ENCODE measurements at regions not wholly inside any gene's neighbourhood (a gene's known extent, or its start where the extent isn't known, plus 50 kb on each side); places are given as distances from the start of the nearest gene placed in this dataset.

DNA sequence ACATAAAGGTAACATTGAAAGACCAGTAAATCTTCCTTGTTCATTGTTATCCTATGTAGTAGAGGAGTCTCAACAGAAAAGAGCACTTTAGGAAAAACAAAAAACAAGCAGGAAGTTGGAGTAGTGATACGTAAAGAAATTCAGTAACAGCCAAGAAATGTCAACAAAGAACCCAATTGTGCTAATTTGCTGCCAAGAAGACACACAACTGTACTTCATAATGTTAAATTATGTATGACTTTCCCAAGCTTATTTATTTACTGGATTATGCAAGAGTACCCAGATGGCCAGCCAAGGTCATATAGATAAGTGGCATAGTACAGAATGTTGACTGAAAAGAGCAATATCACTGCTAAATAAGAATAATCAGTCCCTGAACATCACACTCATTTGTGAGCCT lies 264.7 kb upstream of the CCDC179 start:
- Histone ChIP-seq H3K4me1 (ENCODE audit: control insufficient read depth, extremely low read depth, insufficient read depth, low read length) (no peaks in the 10 kb centered on the region), H3K27ac (ENCODE audit: control insufficient read depth, insufficient read depth, low read length) (no peak overlapping the region), H3K4me3 (ENCODE audit: control insufficient read depth in 2 of 3, extremely low read depth in 1 of 3, insufficient read depth in 2 of 3, low read depth in 1 of 3, low read length in 3 of 3) (no peak overlapping the region), H3K27me3 (ENCODE audit: control insufficient read depth, extremely low read depth, insufficient read depth, low read length) (no peaks in the 10 kb centered on the region), H3K36me3 (ENCODE audit: control insufficient read depth in 2 of 2, extremely low read depth in 1 of 2, insufficient read depth in 2 of 2, low read length in 2 of 2) (no peaks in the 10 kb centered on the region), H3K9ac (ENCODE audit: control insufficient read depth, extremely low read depth, insufficient read depth, low read length) (no peak overlapping the region), H3K4me2 (ENCODE audit: control insufficient read depth, extremely low read depth, insufficient read depth, low read depth, low read length) (no peak overlapping the region), H4K20me1 (ENCODE audit: control insufficient read depth, extremely low read depth, insufficient read depth, low read length) (no peaks in the 10 kb centered on the region), H2AFZ (ENCODE audit: control insufficient read depth, low read length) (no peak overlapping the region), H3K9me3 (ENCODE audit: control insufficient read depth, low read depth, low read length) (no peaks in the 10 kb centered on the region), H3K9me1 (ENCODE audit: control insufficient read depth, extremely low read depth, insufficient read depth, low read length) (no peaks in the 10 kb centered on the region), H3K79me2 (ENCODE audit: control insufficient read depth, insufficient read depth, low read length) (no peaks in the 10 kb centered on the region)
- no peak for FAIRE-seq
- dilution Hi-C loops (cut with MboI; ENCODE audit: extremely low pct_ligation_motif_present, low sequenced_read_pairs): no loop called here
- no peak for DNase-seq (ENCODE audit: low read depth, low spot score)
- TF ChIP-seq EZH2 (IDR thresholded peaks at IDR 0.05; ENCODE audit: low read length): no peak
- TF ChIP-seq, protein P1, sequence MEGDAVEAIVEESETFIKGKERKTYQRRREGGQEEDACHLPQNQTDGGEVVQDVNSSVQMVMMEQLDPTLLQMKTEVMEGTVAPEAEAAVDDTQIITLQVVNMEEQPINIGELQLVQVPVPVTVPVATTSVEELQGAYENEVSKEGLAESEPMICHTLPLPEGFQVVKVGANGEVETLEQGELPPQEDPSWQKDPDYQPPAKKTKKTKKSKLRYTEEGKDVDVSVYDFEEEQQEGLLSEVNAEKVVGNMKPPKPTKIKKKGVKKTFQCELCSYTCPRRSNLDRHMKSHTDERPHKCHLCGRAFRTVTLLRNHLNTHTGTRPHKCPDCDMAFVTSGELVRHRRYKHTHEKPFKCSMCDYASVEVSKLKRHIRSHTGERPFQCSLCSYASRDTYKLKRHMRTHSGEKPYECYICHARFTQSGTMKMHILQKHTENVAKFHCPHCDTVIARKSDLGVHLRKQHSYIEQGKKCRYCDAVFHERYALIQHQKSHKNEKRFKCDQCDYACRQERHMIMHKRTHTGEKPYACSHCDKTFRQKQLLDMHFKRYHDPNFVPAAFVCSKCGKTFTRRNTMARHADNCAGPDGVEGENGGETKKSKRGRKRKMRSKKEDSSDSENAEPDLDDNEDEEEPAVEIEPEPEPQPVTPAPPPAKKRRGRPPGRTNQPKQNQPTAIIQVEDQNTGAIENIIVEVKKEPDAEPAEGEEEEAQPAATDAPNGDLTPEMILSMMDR (optimal IDR thresholded peaks at IDR 0.05 in 1 of 3, IDR thresholded peaks at IDR 0.05 in 1 of 3, conservative IDR thresholded peaks at IDR 0.05 in 1 of 3; ENCODE audit: extremely low read depth in 1 of 3, insufficient read depth in 2 of 3, low read length in 3 of 3): no peak

DNA sequence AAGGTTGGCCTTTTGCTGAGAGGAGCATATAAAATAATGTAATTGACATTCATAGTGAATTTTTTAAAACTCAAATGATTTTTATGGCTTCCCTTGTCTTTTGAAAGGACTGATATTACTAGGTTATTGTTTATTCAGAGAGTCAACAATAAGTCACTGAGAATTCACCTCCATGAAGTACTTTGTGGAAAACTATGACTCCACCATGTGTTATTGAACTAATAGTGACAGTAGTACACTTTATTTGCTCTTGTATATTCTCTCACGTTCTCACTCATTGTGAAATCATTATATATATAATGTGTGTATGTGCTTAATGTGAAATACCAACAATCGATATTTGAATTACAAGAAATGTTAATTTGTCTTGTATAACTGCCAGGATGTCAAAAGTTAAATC lies 267.4 kb upstream of the CCDC179 start:
- no peaks in the 10 kb centered on the region for H3K4me1 ChIP-seq (ENCODE audit: control insufficient read depth, extremely low read depth, insufficient read depth, low read length)
- H3K4me3 ChIP-seq (ENCODE audit: control insufficient read depth in 2 of 3, extremely low read depth in 1 of 3, insufficient read depth in 2 of 3, low read depth in 1 of 3, low read length in 3 of 3): no peak overlapping the region
- no peak overlapping the region for H3K27ac ChIP-seq (ENCODE audit: control insufficient read depth, insufficient read depth, low read length)
- H3K27me3 ChIP-seq (ENCODE audit: control insufficient read depth, extremely low read depth, insufficient read depth, low read length): no peaks in the 10 kb centered on the region
- H2AFZ ChIP-seq (ENCODE audit: control insufficient read depth, low read length): no peak overlapping the region
- TF ChIP-seq, protein P1 (optimal IDR thresholded peaks at IDR 0.05 in 1 of 3, IDR thresholded peaks at IDR 0.05 in 1 of 3, conservative IDR thresholded peaks at IDR 0.05 in 1 of 3; ENCODE audit: extremely low read depth in 1 of 3, insufficient read depth in 2 of 3, low read length in 3 of 3): no peak
- TF ChIP-seq EZH2 (IDR thresholded peaks at IDR 0.05; ENCODE audit: low read length): no peak
- no peak for DNase-seq (ENCODE audit: low read depth, low spot score)
- dilution Hi-C loops (cut with MboI; ENCODE audit: extremely low pct_ligation_motif_present, low sequenced_read_pairs): no loop called here
- no peaks in the 10 kb centered on the region for H3K36me3 ChIP-seq (ENCODE audit: control insufficient read depth in 2 of 2, extremely low read depth in 1 of 2, insufficient read depth in 2 of 2, low read length in 2 of 2)
- H4K20me1 ChIP-seq (ENCODE audit: control insufficient read depth, extremely low read depth, insufficient read depth, low read length): no peaks in the 10 kb centered on the region
- H3K9me1 ChIP-seq (ENCODE audit: control insufficient read depth, extremely low read depth, insufficient read depth, low read length): no peaks in the 10 kb centered on the region
- H3K79me2 ChIP-seq (ENCODE audit: control insufficient read depth, insufficient read depth, low read length): no peaks in the 10 kb centered on the region
- H3K4me2 ChIP-seq (ENCODE audit: control insufficient read depth, extremely low read depth, insufficient read depth, low read depth, low read length): no peak overlapping the region
- H3K9ac ChIP-seq (ENCODE audit: control insufficient read depth, extremely low read depth, insufficient read depth, low read length): no peak overlapping the region
- no peaks in the 10 kb centered on the region for H3K9me3 ChIP-seq (ENCODE audit: control insufficient read depth, low read depth, low read length)
- FAIRE-seq: no peak
